ENCODE measurements at regions not wholly inside any gene's neighbourhood (a gene's known extent, or its start where the extent isn't known, plus 50 kb on each side); places are given as distances from the start of the nearest gene placed in this dataset.

DNA sequence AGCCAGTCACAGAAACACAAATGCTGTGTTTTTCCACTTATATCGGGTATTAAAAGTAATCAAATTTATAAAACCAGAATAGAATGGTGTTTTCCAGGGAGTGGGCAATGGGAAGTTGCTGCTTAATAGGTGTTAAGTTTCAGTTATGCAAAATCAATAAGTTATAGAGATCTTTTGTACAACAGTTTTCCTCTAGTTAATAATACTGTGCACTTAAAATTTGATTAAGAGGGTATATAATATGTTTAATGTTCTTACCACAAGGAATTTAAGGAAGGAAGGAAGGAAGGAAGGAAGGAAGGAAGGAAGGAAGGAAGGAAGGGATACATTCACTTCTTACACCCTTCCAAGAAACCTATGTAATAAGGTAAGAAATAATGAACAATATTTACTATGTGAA lies 867.7 kb upstream of the CDH6 start:
- no peak overlapping the region for H3K4me2 ChIP-seq
- H3K27me3 Mint-ChIP-seq (ENCODE audit: insufficient read depth, low read depth, poor library complexity), result peaks cover 1% of the 10 kb centered on the region
- H2AFZ ChIP-seq, result no peak overlapping the region
- no peak overlapping the region for H3K4me3 ChIP-seq
- H3K4me3 Mint-ChIP-seq, result no peak overlapping the region
- no peaks in the 10 kb centered on the region for H3K4me1 ChIP-seq (ENCODE audit: insufficient read depth)
- no peaks in the 10 kb centered on the region for H3K4me1 Mint-ChIP-seq
- no peaks in the 10 kb centered on the region for H3K27me3 ChIP-seq (ENCODE audit: insufficient read depth)
- no peaks in the 10 kb centered on the region for H3K9me3 Mint-ChIP-seq
- DNase-seq (ENCODE audit: low spot score), result no peak
- no peak overlapping the region for H3K27ac ChIP-seq (ENCODE audit: low read depth)
- no peaks in the 10 kb centered on the region for H3K36me3 ChIP-seq (ENCODE audit: insufficient read depth)
- H3K79me2 ChIP-seq (replicated peaks; ENCODE audit: insufficient read depth), result no peaks in the 10 kb centered on the region
- H3K9me2 ChIP-seq (ENCODE audit: insufficient read depth), result no peaks in the 10 kb centered on the region
- H3F3A ChIP-seq (replicated peaks; ENCODE audit: low read depth), result no peaks in the 10 kb centered on the region
- H4K20me1 ChIP-seq (replicated peaks; ENCODE audit: insufficient read depth), result no peaks in the 10 kb centered on the region
- ATAC-seq, result no peak
- no peak overlapping the region for H3K27ac Mint-ChIP-seq
- TF ChIP-seq JUNB (IDR thresholded peaks at IDR 0.05; ENCODE audit: unreplicated experiment), result no peak
- no peak for TF ChIP-seq ZNF331 (CRISPR knock-in tag; IDR thresholded peaks at IDR 0.05; ENCODE audit: low read depth)
- TF ChIP-seq EZH2phosphoT487 (IDR thresholded peaks at IDR 0.05; ENCODE audit: unreplicated experiment), result no peak
- no peak for TF ChIP-seq CREB1 (CRISPR knock-in tag; IDR thresholded peaks at IDR 0.05; ENCODE audit: low read depth)
- TF ChIP-seq, protein P1, sequence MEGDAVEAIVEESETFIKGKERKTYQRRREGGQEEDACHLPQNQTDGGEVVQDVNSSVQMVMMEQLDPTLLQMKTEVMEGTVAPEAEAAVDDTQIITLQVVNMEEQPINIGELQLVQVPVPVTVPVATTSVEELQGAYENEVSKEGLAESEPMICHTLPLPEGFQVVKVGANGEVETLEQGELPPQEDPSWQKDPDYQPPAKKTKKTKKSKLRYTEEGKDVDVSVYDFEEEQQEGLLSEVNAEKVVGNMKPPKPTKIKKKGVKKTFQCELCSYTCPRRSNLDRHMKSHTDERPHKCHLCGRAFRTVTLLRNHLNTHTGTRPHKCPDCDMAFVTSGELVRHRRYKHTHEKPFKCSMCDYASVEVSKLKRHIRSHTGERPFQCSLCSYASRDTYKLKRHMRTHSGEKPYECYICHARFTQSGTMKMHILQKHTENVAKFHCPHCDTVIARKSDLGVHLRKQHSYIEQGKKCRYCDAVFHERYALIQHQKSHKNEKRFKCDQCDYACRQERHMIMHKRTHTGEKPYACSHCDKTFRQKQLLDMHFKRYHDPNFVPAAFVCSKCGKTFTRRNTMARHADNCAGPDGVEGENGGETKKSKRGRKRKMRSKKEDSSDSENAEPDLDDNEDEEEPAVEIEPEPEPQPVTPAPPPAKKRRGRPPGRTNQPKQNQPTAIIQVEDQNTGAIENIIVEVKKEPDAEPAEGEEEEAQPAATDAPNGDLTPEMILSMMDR (conservative IDR thresholded peaks at IDR 0.05; ENCODE audit: low read depth in 2 of 2), result no peak
- TF ChIP-seq, protein P2, sequence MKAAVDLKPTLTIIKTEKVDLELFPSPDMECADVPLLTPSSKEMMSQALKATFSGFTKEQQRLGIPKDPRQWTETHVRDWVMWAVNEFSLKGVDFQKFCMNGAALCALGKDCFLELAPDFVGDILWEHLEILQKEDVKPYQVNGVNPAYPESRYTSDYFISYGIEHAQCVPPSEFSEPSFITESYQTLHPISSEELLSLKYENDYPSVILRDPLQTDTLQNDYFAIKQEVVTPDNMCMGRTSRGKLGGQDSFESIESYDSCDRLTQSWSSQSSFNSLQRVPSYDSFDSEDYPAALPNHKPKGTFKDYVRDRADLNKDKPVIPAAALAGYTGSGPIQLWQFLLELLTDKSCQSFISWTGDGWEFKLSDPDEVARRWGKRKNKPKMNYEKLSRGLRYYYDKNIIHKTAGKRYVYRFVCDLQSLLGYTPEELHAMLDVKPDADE (IDR thresholded peaks at IDR 0.05), result no peak
- no peak for TF ChIP-seq POLR2AphosphoS5 (IDR thresholded peaks at IDR 0.05; ENCODE audit: low read depth)
- no peak for TF ChIP-seq NANOG (IDR thresholded peaks at IDR 0.05; ENCODE audit: borderline replicate concordance)
- no peak for TF ChIP-seq STAT1 (IDR thresholded peaks at IDR 0.05; ENCODE audit: unreplicated experiment)
- no peak for TF ChIP-seq EZH2 (IDR thresholded peaks at IDR 0.05; ENCODE audit: low read depth, unreplicated experiment)
- TF ChIP-seq, protein P3, sequence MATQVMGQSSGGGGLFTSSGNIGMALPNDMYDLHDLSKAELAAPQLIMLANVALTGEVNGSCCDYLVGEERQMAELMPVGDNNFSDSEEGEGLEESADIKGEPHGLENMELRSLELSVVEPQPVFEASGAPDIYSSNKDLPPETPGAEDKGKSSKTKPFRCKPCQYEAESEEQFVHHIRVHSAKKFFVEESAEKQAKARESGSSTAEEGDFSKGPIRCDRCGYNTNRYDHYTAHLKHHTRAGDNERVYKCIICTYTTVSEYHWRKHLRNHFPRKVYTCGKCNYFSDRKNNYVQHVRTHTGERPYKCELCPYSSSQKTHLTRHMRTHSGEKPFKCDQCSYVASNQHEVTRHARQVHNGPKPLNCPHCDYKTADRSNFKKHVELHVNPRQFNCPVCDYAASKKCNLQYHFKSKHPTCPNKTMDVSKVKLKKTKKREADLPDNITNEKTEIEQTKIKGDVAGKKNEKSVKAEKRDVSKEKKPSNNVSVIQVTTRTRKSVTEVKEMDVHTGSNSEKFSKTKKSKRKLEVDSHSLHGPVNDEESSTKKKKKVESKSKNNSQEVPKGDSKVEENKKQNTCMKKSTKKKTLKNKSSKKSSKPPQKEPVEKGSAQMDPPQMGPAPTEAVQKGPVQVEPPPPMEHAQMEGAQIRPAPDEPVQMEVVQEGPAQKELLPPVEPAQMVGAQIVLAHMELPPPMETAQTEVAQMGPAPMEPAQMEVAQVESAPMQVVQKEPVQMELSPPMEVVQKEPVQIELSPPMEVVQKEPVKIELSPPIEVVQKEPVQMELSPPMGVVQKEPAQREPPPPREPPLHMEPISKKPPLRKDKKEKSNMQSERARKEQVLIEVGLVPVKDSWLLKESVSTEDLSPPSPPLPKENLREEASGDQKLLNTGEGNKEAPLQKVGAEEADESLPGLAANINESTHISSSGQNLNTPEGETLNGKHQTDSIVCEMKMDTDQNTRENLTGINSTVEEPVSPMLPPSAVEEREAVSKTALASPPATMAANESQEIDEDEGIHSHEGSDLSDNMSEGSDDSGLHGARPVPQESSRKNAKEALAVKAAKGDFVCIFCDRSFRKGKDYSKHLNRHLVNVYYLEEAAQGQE (IDR thresholded peaks at IDR 0.05; ENCODE audit: unreplicated experiment), result no peak
- TF ChIP-seq, protein P4, sequence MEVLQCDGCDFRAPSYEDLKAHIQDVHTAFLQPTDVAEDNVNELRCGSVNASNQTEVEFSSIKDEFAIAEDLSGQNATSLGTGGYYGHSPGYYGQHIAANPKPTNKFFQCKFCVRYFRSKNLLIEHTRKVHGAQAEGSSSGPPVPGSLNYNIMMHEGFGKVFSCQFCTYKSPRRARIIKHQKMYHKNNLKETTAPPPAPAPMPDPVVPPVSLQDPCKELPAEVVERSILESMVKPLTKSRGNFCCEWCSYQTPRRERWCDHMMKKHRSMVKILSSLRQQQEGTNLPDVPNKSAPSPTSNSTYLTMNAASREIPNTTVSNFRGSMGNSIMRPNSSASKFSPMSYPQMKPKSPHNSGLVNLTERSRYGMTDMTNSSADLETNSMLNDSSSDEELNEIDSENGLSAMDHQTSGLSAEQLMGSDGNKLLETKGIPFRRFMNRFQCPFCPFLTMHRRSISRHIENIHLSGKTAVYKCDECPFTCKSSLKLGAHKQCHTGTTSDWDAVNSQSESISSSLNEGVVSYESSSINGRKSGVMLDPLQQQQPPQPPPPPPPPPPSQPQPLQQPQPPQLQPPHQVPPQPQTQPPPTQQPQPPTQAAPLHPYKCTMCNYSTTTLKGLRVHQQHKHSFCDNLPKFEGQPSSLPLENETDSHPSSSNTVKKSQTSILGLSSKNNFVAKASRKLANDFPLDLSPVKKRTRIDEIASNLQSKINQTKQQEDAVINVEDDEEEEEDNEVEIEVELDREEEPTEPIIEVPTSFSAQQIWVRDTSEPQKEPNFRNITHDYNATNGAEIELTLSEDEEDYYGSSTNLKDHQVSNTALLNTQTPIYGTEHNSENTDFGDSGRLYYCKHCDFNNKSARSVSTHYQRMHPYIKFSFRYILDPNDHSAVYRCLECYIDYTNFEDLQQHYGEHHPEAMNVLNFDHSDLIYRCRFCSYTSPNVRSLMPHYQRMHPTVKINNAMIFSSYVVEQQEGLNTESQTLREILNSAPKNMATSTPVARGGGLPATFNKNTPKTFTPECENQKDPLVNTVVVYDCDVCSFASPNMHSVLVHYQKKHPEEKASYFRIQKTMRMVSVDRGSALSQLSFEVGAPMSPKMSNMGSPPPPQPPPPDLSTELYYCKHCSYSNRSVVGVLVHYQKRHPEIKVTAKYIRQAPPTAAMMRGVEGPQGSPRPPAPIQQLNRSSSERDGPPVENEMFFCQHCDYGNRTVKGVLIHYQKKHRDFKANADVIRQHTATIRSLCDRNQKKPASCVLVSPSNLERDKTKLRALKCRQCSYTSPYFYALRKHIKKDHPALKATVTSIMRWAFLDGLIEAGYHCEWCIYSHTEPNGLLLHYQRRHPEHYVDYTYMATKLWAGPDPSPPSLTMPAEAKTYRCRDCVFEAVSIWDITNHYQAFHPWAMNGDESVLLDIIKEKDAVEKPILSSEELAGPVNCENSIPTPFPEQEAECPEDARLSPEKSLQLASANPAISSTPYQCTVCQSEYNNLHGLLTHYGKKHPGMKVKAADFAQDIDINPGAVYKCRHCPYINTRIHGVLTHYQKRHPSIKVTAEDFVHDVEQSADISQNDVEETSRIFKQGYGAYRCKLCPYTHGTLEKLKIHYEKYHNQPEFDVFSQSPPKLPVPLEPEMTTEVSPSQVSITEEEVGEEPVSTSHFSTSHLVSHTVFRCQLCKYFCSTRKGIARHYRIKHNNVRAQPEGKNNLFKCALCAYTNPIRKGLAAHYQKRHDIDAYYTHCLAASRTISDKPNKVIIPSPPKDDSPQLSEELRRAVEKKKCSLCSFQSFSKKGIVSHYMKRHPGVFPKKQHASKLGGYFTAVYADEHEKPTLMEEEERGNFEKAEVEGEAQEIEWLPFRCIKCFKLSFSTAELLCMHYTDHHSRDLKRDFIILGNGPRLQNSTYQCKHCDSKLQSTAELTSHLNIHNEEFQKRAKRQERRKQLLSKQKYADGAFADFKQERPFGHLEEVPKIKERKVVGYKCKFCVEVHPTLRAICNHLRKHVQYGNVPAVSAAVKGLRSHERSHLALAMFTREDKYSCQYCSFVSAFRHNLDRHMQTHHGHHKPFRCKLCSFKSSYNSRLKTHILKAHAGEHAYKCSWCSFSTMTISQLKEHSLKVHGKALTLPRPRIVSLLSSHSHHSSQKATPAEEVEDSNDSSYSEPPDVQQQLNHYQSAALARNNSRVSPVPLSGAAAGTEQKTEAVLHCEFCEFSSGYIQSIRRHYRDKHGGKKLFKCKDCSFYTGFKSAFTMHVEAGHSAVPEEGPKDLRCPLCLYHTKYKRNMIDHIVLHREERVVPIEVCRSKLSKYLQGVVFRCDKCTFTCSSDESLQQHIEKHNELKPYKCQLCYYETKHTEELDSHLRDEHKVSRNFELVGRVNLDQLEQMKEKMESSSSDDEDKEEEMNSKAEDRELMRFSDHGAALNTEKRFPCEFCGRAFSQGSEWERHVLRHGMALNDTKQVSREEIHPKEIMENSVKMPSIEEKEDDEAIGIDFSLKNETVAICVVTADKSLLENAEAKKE (CRISPR knock-in tag; IDR thresholded peaks at IDR 0.05), result no peak
- TF ChIP-seq ZNF114 (CRISPR knock-in tag; IDR thresholded peaks at IDR 0.05), result no peak
- no peaks in the 10 kb centered on the region for H3K36me3 Mint-ChIP-seq (ENCODE audit: low read depth)

Measured in GM23338 (cell line).